Nucleus accumbens (tissue), 56 donors: ENCODE measurements at regions not wholly inside any gene's neighbourhood (a gene's known extent, or its start where the extent isn't known, plus 50 kb on each side); places are given as distances from the start of the nearest gene placed in this dataset.
A peak's percentile ranks its signal among the peaks of the same experiment; 100 is the strongest.

Experiments
- DNase-seq, 56 donors: peaks; one replicate each; lab custom pipeline; 2025; lab: John Stamatoyannopoulos, UW

GRCh38 chr10:107924458-107924857 lies 760.0 kb upstream of the SORCS1 start:
- DNase-seq = no peak

DNA sequence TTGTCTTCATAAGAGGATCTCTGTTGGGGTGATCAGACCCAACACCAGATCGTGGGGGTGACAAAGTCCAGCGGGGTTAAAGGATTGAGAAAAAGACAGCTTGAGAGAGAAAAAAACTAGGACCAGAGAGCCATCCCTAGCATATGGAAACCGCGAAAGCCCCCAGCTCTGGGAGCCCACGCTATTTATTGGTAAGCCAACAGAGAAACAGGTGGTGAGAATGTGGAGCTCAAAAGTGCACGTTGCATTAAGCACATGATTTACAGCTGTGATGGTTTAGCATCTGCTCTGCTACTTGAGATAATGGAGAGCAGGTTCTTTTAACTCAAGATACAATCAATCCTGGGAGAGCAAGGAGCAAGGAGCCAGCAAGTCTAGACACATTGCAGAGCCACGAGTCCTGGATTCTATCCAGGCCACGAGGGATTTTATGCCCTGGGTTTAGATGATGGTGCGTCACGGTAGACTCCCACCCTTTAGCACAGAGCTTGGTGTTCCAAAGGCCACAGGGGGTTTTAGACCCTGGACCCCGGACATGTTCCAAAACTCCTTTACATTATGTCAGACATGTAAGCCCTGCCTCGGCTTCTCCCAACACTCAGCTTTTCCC lies 755.2 kb upstream of the SORCS1 start:
- DNase-seq = no peak

GRCh38 chr10:107918171-107918570 lies 753.7 kb upstream of the SORCS1 start:
- no peak for DNase-seq

GRCh38 chr10:107915215-107915610 lies 750.7 kb upstream of the SORCS1 start:
- DNase-seq = no peak

GRCh38 chr10:107914450-107915214 lies 750.1 kb upstream of the SORCS1 start:
- DNase-seq = peak in 19 of 56 donors; percentile 3 to 32 (median 19)

- DNase-seq = no peak
Measured at GRCh38 chr10:107913317-107914294, 749.1 kb upstream of the SORCS1 start.

DNA sequence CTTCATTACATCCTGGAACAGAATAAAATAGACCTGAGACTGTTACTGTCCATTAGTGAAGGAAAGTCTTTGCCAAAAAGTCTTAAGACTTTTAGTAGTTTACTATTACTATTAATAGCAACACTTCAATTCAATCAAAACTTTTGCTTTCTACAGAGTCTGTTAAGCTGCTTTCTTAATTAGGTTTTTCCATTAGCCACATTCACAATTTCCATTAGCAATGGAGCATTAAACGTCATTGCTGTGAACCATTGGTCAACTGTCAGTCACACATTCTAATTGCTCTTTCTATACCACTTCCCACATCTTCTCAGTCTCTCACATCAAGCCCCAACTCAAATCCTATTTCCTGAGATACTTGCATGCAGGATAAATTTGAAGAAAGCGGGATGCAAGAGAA lies 736.6 kb upstream of the SORCS1 start:
- DNase-seq = no peak

DNA sequence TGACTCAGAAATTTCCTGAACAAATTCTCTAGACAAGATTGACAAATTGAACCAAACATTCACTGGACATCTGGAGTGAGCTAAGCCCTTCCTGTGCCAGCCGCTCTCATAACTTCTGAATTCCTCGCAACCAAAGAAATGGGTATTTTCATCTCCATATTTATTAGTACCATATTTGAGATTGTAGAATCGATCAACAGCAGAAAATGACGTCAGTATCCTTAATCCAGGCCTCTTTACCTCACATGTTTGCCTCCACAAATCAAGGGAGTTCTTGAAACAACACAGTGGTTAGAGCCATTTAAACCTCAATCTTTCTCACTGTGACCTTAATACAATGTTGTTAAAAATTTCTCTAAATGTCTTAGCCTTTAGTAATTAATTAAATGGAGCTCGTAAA lies 735.6 kb upstream of the SORCS1 start:
- DNase-seq = no peak

GRCh38 chr10:107899502-107900062 lies 735.1 kb upstream of the SORCS1 start:
- DNase-seq = no peak

- no peak for DNase-seq
Measured at GRCh38 chr10:107899075-107899474, 734.6 kb upstream of the SORCS1 start.

GRCh38 chr10:107898392-107898791 lies 733.9 kb upstream of the SORCS1 start:
- no peak for DNase-seq

DNA sequence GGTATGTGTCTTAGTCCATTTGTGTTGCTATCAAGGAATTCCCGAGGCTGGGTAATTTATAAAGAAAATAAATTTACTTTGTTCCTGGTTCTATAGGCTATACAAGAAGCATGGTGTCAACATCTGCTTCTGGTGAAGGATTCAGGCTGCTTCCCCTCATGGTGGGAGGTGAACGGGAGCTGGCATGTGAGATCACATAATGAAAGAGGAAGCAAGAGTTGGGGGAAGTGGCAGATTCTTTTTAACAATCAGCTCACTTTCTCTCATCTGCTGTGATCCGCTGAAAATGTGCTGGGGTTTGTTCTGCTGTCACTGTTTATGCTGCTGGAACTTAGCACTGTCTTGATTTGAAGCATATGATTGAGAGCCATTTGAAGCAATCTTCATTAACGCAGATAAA lies 730.0 kb upstream of the SORCS1 start:
- DNase-seq = peak in 4 of 56 donors; percentile 0 to 24 (median 2)

GRCh38 chr10:107889105-107889504 lies 724.6 kb upstream of the SORCS1 start:
- no peak for DNase-seq

GRCh38 chr10:107880185-107880584 lies 715.7 kb upstream of the SORCS1 start:
- no peak for DNase-seq

GRCh38 chr10:107873007-107873406 lies 708.5 kb upstream of the SORCS1 start:
- no peak for DNase-seq

DNA sequence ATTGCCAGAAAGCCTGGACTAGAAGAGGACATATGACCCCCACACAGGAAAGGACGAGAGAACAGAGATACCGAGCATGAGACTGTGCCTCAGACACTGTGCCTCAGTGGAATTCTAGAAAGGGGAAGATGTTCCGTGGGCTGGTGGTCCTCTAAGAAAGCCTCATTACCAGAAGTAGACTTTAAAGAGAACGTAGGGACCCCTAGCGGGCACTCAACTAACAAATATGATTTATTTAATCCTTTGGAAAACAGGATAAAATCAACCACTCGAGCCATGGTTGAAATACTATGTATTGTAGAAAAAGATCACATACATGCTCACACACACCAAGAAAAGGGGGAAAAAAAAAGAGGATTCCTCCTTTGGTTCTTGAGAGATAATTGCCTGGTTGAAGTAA lies 701.2 kb upstream of the SORCS1 start:
- DNase-seq = no peak

DNA sequence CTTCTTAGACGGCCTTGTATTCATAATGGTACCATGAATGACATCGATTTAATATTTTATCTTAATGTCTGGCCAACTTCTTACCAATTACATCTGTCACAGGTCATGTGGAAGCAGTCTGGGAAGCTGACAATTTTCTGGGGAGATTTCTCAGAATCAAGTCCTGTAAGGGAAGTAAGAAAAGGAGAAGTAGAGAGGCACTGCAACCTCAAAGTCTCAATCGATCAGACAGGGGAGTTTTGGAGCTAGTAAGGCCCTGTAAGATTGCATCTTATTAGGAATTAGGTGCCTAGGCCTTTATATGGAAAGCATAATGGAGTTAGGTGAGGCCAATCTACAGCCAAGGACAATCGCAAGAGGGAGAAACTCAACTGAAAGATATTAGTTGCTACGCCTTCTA lies 694.6 kb upstream of the SORCS1 start:
- no peak for DNase-seq

- DNase-seq = no peak
Measured at GRCh38 chr10:107856047-107856315, 691.5 kb upstream of the SORCS1 start.

- DNase-seq = no peak
Measured at GRCh38 chr10:107855301-107856046, 691.0 kb upstream of the SORCS1 start.

DNA sequence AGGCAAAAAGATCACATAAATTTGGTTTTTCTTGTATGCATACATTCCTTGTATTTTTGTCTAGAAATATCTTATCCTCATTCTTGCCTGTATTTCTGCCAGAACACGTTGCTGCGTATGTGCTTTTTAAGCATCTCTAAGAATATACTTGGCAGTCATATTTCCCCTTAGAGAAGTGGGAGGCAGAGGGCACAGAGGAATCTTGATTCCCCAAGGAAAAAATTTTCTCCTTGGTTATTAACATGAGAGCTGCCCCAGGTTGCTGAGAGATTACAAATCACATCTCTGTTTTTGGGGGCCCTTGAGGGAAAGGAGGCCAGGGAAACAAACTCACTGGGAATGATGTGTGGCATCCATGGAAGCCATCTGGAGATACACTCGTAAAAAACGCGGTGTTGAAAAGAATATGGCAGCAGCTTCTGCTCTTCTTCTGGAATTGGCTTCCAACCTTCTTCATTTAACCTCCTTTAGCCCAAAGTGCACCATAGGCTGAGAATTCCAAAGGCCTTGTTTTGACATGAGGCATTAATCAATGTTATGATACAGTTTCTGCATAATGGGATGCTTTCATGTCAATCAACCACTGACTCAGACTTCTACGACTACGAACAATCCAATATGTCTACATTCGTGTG lies 684.3 kb upstream of the SORCS1 start:
- DNase-seq = no peak
